ENCODE measurements at regions not wholly inside any gene's neighbourhood (a gene's known extent, or its start where the extent isn't known, plus 50 kb on each side); places are given as distances from the start of the nearest gene placed in this dataset.
A peak's percentile ranks its signal among the peaks of the same experiment; 100 is the strongest.

DNA sequence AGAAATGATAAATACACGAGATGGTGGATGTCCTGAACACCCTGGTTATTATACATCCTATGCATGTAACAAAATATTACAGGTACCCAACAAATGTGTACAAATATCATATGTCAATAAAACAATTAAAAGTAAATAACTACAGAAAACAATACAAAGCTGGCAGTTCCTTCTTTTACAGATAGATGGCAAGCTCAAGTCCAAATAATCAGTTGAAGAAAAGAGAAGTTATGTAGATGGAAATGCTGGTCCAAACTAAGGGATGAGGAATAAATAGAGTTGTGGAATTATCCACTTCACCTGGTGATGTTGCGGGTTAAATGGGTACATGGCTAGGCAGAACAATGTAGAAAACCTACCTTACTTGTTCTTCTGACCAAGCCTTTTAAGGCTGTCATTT is 79.4 kb downstream of the PALM2AKAP2 start:
- Histone ChIP-seq H3K9ac (ENCODE audit: low read length) (no peak overlapping the region), H3K4me2 (replicated peaks; ENCODE audit: low read depth, low read length, poor library complexity, severe bottlenecking) (no peak overlapping the region), H3K27ac (ENCODE audit: low read length in 2 of 2) (no peak overlapping the region), H3K27me3 (replicated peaks in 1 of 4; ENCODE audit: control extremely low read depth in 1 of 4, control insufficient read depth in 3 of 4, insufficient read depth in 4 of 4, low read length in 3 of 4) (no peaks in the 10 kb centered on the region), H3K36me3 (replicated peaks in 1 of 2; ENCODE audit: control extremely low read depth in 1 of 2, control insufficient read depth in 1 of 2, extremely low read depth in 1 of 2, insufficient read depth in 2 of 2, low read length in 1 of 2) (no peaks in the 10 kb centered on the region), H3K4me1 (ENCODE audit: control insufficient read depth in 2 of 2, insufficient read depth in 2 of 2, low read length in 2 of 2) (no peaks in the 10 kb centered on the region), H4K20me1 (ENCODE audit: control insufficient read depth, insufficient read depth, low read length, poor library complexity, severe bottlenecking) (no peaks in the 10 kb centered on the region), H3K9me3 (ENCODE audit: control extremely low read depth in 1 of 3, control insufficient read depth in 2 of 3, insufficient read depth in 1 of 3, low read length in 2 of 3) (no peaks in the 10 kb centered on the region), H3K4me3 (ENCODE audit: control extremely low read depth in 1 of 5, extremely low read depth in 1 of 5, insufficient read depth in 1 of 5, low read depth in 2 of 5, low read length in 4 of 5) (no peak overlapping the region), H3K79me2 (ENCODE audit: control insufficient read depth, insufficient read depth, low read length) (no peaks in the 10 kb centered on the region), H2AFZ (ENCODE audit: insufficient read depth, low read depth, low read length, poor library complexity, severe bottlenecking) (no peak overlapping the region)
- Mint-ChIP-seq H3K27me3 (peaks cover 13% of the 10 kb centered on the region), H3K4me3 (no peak overlapping the region), H3K4me1 (no peaks in the 10 kb centered on the region), H3K9me3 (ENCODE audit: insufficient read depth) (no peaks in the 10 kb centered on the region), H3K27ac (no peak overlapping the region)
- ATAC-seq (ENCODE audit: low read depth): no peak
- CTCF ChIA-PET: interaction anchor here (1.1 to 1.3 kb wide), 2 partner anchors 209 to 360 kb away, joined by 3 read pairs; no protein-coding TSS in a partner anchor
- POLR2A ChIA-PET: no interaction called here
- intact Hi-C loops (cut with micrococcal nuclease): no loop called here
- no CpG with 5 or more reads among the region's 2 CpGs for WGBS (ENCODE audit: insufficient coverage)
- no peak for TF ChIP-seq EZH2 (IDR thresholded peaks at IDR 0.05; ENCODE audit: borderline replicate concordance, insufficient read depth, low read depth, low read length, poor library complexity, severe bottlenecking)
- TF ChIP-seq, protein P1, sequence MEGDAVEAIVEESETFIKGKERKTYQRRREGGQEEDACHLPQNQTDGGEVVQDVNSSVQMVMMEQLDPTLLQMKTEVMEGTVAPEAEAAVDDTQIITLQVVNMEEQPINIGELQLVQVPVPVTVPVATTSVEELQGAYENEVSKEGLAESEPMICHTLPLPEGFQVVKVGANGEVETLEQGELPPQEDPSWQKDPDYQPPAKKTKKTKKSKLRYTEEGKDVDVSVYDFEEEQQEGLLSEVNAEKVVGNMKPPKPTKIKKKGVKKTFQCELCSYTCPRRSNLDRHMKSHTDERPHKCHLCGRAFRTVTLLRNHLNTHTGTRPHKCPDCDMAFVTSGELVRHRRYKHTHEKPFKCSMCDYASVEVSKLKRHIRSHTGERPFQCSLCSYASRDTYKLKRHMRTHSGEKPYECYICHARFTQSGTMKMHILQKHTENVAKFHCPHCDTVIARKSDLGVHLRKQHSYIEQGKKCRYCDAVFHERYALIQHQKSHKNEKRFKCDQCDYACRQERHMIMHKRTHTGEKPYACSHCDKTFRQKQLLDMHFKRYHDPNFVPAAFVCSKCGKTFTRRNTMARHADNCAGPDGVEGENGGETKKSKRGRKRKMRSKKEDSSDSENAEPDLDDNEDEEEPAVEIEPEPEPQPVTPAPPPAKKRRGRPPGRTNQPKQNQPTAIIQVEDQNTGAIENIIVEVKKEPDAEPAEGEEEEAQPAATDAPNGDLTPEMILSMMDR (IDR thresholded peaks at IDR 0.05): peak; percentile 25
- no peak for DNase-seq

DNA sequence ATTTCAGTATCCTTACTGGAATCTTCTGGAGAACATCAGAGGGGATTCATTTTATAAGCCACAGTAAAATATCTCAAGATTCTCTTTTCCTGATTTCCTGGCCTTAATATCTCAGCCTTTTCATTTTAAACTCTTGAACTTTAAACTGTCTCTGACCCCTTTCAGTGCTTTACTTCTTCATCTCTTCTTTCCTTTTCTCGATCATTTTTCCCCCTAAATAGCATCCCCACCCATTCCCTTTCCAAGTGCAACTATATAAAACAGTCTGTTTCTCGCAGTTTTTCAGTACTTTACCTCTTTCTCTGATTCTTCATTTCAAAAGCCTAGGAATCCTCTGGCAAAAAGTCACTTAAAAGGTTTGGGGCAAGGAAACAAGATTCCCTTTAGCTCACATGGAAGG is 80.5 kb downstream of the PALM2AKAP2 start:
- no peaks in the 10 kb centered on the region for H4K20me1 ChIP-seq (ENCODE audit: control insufficient read depth, insufficient read depth, low read length, poor library complexity, severe bottlenecking)
- no peak overlapping the region for H3K27ac ChIP-seq (ENCODE audit: low read length in 2 of 2)
- H2AFZ ChIP-seq (ENCODE audit: insufficient read depth, low read depth, low read length, poor library complexity, severe bottlenecking): no peak overlapping the region
- ATAC-seq (ENCODE audit: low read depth): no peak
- no peak for DNase-seq
- H3K79me2 ChIP-seq (ENCODE audit: control insufficient read depth, insufficient read depth, low read length): no peaks in the 10 kb centered on the region
- H3K4me1 Mint-ChIP-seq: no peaks in the 10 kb centered on the region
- CTCF ChIA-PET: interaction anchor here (0.8 kb wide), 1 partner anchor 195 kb away, joined by 3 read pairs; no protein-coding TSS in a partner anchor
- H3K4me2 ChIP-seq (replicated peaks; ENCODE audit: low read depth, low read length, poor library complexity, severe bottlenecking): no peak overlapping the region
- H3K27me3 Mint-ChIP-seq: peaks cover 13% of the 10 kb centered on the region
- no peak overlapping the region for H3K9ac ChIP-seq (ENCODE audit: low read length)
- H3K9me3 ChIP-seq (ENCODE audit: control extremely low read depth in 1 of 3, control insufficient read depth in 2 of 3, insufficient read depth in 1 of 3, low read length in 2 of 3): no peaks in the 10 kb centered on the region
- no peak overlapping the region for H3K27ac Mint-ChIP-seq
- intact Hi-C loops (cut with micrococcal nuclease): no loop called here
- no CpG with 5 or more reads among the region's 2 CpGs for WGBS (ENCODE audit: insufficient coverage)
- POLR2A ChIA-PET: no interaction called here
- H3K36me3 ChIP-seq (replicated peaks in 1 of 2; ENCODE audit: control extremely low read depth in 1 of 2, control insufficient read depth in 1 of 2, extremely low read depth in 1 of 2, insufficient read depth in 2 of 2, low read length in 1 of 2): no peaks in the 10 kb centered on the region
- no peak for TF ChIP-seq EZH2 (IDR thresholded peaks at IDR 0.05; ENCODE audit: borderline replicate concordance, insufficient read depth, low read depth, low read length, poor library complexity, severe bottlenecking)
- TF ChIP-seq, protein P1 (IDR thresholded peaks at IDR 0.05): no peak
- H3K4me3 Mint-ChIP-seq: no peak overlapping the region
- H3K9me3 Mint-ChIP-seq (ENCODE audit: insufficient read depth): no peaks in the 10 kb centered on the region
- H3K27me3 ChIP-seq (replicated peaks in 1 of 4; ENCODE audit: control extremely low read depth in 1 of 4, control insufficient read depth in 3 of 4, insufficient read depth in 4 of 4, low read length in 3 of 4): no peaks in the 10 kb centered on the region
- no peaks in the 10 kb centered on the region for H3K4me1 ChIP-seq (ENCODE audit: control insufficient read depth in 2 of 2, insufficient read depth in 2 of 2, low read length in 2 of 2)
- H3K4me3 ChIP-seq (ENCODE audit: control extremely low read depth in 1 of 5, extremely low read depth in 1 of 5, insufficient read depth in 1 of 5, low read depth in 2 of 5, low read length in 4 of 5): no peak overlapping the region

All from B cell (primary cell).